Ovary (tissue), 3 donors: ENCODE measurements at regions not wholly inside any gene's neighbourhood (a gene's known extent, or its start where the extent isn't known, plus 50 kb on each side); places are given as distances from the start of the nearest gene placed in this dataset.

Source experiments
- POLR2A ChIP-seq: fragments of 450-650 bp; IDR thresholded peaks from one replicate; pipeline ENCODE4 v1.6.1; 2017; ENCODE audit warnings: antibody characterized with exemption, mild to moderate bottlenecking, moderate library complexity
- TF ChIP-seq, protein P1 (sequence below), 3 donors: fragments of 450-650 bp in 2 of 3; fragments of 200-600 bp in 1 of 3; IDR thresholded peaks; one replicate each; pipeline versions ENCODE4 v1.5.1 to v1.8.0; 2016 to 2022; ENCODE audit warnings: antibody characterized with exemption in 3 of 3, mild to moderate bottlenecking in 1 of 3
- donor health status: DM: no; HTN: no; CAD: no.

DNA sequence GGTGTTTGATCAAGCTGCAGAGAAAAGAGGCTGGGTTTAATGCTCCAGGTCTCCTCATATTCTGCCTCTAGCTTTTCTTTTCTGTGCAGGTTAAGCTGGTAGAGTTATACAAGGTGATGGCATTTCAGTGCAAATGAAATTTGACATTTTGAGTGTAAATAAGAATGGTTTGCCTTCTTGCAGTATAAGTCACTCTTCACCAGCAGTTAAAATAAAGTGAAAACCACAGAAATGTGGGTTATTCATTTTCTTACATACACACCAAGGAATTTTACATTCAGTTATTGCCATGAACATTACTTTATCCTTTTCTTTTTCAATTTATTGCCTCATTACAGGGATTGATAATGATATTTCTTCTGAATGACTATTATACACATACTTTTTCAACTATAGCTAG lies 337.5 kb upstream of the PCSK5 start:
- TF ChIP-seq POLR2A = no peak
- TF ChIP-seq, protein P1, sequence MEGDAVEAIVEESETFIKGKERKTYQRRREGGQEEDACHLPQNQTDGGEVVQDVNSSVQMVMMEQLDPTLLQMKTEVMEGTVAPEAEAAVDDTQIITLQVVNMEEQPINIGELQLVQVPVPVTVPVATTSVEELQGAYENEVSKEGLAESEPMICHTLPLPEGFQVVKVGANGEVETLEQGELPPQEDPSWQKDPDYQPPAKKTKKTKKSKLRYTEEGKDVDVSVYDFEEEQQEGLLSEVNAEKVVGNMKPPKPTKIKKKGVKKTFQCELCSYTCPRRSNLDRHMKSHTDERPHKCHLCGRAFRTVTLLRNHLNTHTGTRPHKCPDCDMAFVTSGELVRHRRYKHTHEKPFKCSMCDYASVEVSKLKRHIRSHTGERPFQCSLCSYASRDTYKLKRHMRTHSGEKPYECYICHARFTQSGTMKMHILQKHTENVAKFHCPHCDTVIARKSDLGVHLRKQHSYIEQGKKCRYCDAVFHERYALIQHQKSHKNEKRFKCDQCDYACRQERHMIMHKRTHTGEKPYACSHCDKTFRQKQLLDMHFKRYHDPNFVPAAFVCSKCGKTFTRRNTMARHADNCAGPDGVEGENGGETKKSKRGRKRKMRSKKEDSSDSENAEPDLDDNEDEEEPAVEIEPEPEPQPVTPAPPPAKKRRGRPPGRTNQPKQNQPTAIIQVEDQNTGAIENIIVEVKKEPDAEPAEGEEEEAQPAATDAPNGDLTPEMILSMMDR (IDR thresholded peaks at IDR 0.05) = no peak
